Gastrocnemius medialis (tissue), 4 donors: ENCODE measurements at regions not wholly inside any gene's neighbourhood (a gene's known extent, or its start where the extent isn't known, plus 50 kb on each side); places are given as distances from the start of the nearest gene placed in this dataset.

Source experiments
- POLR2A ChIP-seq, 2 donors: fragments of 450-650 bp; IDR thresholded peaks; one replicate each; pipeline ENCODE4 v1.6.1; 2017; ENCODE audit warnings: antibody characterized with exemption in 2 of 2, mild to moderate bottlenecking in 2 of 2, moderate library complexity in 2 of 2
- TF ChIP-seq, protein P1 (sequence below), 5 experiments: fragments of 450-650 bp in 3 of 5; fragments of 200-600 bp in 2 of 5; sonication (generic) in 2 of 5; IDR thresholded peaks in 4 of 5; conservative IDR thresholded peaks in 1 of 5; 1 replicate in 4 of 5; 2 replicates in 1 of 5; pipeline ENCODE4 v1.5.1; 2016 to 2019; ENCODE audit warnings: antibody characterized with exemption in 5 of 5, mild to moderate bottlenecking in 3 of 5, moderate library complexity in 3 of 5

- TF ChIP-seq, protein P1, sequence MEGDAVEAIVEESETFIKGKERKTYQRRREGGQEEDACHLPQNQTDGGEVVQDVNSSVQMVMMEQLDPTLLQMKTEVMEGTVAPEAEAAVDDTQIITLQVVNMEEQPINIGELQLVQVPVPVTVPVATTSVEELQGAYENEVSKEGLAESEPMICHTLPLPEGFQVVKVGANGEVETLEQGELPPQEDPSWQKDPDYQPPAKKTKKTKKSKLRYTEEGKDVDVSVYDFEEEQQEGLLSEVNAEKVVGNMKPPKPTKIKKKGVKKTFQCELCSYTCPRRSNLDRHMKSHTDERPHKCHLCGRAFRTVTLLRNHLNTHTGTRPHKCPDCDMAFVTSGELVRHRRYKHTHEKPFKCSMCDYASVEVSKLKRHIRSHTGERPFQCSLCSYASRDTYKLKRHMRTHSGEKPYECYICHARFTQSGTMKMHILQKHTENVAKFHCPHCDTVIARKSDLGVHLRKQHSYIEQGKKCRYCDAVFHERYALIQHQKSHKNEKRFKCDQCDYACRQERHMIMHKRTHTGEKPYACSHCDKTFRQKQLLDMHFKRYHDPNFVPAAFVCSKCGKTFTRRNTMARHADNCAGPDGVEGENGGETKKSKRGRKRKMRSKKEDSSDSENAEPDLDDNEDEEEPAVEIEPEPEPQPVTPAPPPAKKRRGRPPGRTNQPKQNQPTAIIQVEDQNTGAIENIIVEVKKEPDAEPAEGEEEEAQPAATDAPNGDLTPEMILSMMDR (IDR thresholded peaks at IDR 0.05 in 4 of 5, conservative IDR thresholded peaks at IDR 0.05 in 1 of 5) = no peak
- no peak for TF ChIP-seq POLR2A (IDR thresholded peaks at IDR 0.05)
Observed at GRCh38 chr18:76654577-76654976, 159.5 kb upstream of the ZNF516 start.
